Trophoblast cell (in vitro differentiated cells and primary cell): ENCODE measurements at regions not wholly inside any gene's neighbourhood (a gene's known extent, or its start where the extent isn't known, plus 50 kb on each side); places are given as distances from the start of the nearest gene placed in this dataset.
A peak's percentile ranks its signal among the peaks of the same experiment; 100 is the strongest.

ENCODE experiments used
- DNase-seq, 2 donors: peaks; one replicate each; pipeline ENCODE4 v3.0.0-alpha.2; 2016
- H2AFZ ChIP-seq: 2 replicates; pipeline ENCODE4 v1.6.1; 2013; ENCODE audit warnings: low read length, moderate library complexity, mild to moderate bottlenecking; ENCODE audit not compliant: insufficient read depth, poor library complexity
- H2AK5ac ChIP-seq: 2 replicates; pipeline ENCODE4 v1.6.1; 2013; ENCODE audit warnings: mild to moderate bottlenecking, low read length
- H2BK120ac ChIP-seq: 2 replicates; pipeline ENCODE4 v1.6.1; 2013; ENCODE audit warnings: low read length, mild to moderate bottlenecking, moderate library complexity; ENCODE audit not compliant: insufficient read depth, poor library complexity
- H2BK12ac ChIP-seq: 2 replicates; pipeline ENCODE4 v1.6.1; 2013; ENCODE audit warnings: mild to moderate bottlenecking, low read length, moderate library complexity
- H2BK5ac ChIP-seq: 2 replicates; pipeline ENCODE4 v1.6.1; 2013; ENCODE audit warnings: low read length, low read depth, moderate library complexity, mild to moderate bottlenecking; ENCODE audit not compliant: poor library complexity
- H3K14ac ChIP-seq: 2 replicates; pipeline ENCODE4 v1.6.1; 2013; ENCODE audit warnings: mild to moderate bottlenecking, low read length
- H3K18ac ChIP-seq: 2 replicates; pipeline ENCODE4 v1.6.1; 2013; ENCODE audit warnings: mild to moderate bottlenecking, low read length
- H3K23ac ChIP-seq: 2 replicates; pipeline ENCODE4 v1.6.1; 2013; ENCODE audit warnings: low read length
- H3K27ac ChIP-seq: 2 replicates; pipeline ENCODE4 v1.5.1; 2013; ENCODE audit warnings: low read depth, mild to moderate bottlenecking, inconsistent platforms, low read length, moderate library complexity
- H3K27me3 ChIP-seq: 2 replicates; pipeline ENCODE4 v1.6.1; 2013; ENCODE audit warnings: inconsistent platforms, mild to moderate bottlenecking, low read length, moderate library complexity; ENCODE audit not compliant: insufficient read depth
- H3K36me3 ChIP-seq, 2 experiments: 1 replicate in 1 of 2; 2 replicates in 1 of 2; pipeline ENCODE4 v1.6.1; 2013; ENCODE audit warnings: low read length in 2 of 2, mild to moderate bottlenecking in 2 of 2, moderate library complexity in 1 of 2; ENCODE audit not compliant: insufficient read depth in 2 of 2, control insufficient read depth in 1 of 2
- H3K4ac ChIP-seq: 2 replicates; pipeline ENCODE4 v1.6.1; 2013; ENCODE audit warnings: low read depth, mild to moderate bottlenecking, low read length, moderate library complexity
- H3K4me1 ChIP-seq, 2 experiments: 1 replicate in 1 of 2; 2 replicates in 1 of 2; pipeline ENCODE4 v1.6.1; 2013; ENCODE audit warnings: low read length in 2 of 2, mild to moderate bottlenecking in 2 of 2, moderate library complexity in 1 of 2; ENCODE audit not compliant: insufficient read depth in 2 of 2, control insufficient read depth in 1 of 2
- H3K4me2 ChIP-seq: 2 replicates; pipeline ENCODE4 v1.6.1; 2013; ENCODE audit warnings: inconsistent platforms, mild to moderate bottlenecking, low read length, moderate library complexity
- H3K4me3 ChIP-seq: 2 replicates; pipeline ENCODE4 v1.5.1; 2013; ENCODE audit warnings: mild to moderate bottlenecking, low read depth, low read length, inconsistent platforms
- H3K79me1 ChIP-seq: one replicate; pipeline ENCODE4 v1.6.1; 2013; ENCODE audit warnings: low read length
- H3K79me2 ChIP-seq: 2 replicates; pipeline ENCODE4 v1.6.1; 2013; ENCODE audit warnings: low read length, mild to moderate bottlenecking; ENCODE audit not compliant: control insufficient read depth, insufficient read depth, poor library complexity
- H3K9ac ChIP-seq: 2 replicates; pipeline ENCODE4 v1.6.1; 2013; ENCODE audit warnings: mild to moderate bottlenecking, low read length
- H3K9me3 ChIP-seq: 2 replicates; pipeline ENCODE4 v1.6.1; 2013; ENCODE audit warnings: low read depth, mild to moderate bottlenecking, control low read depth, inconsistent platforms, low read length; ENCODE audit not compliant: insufficient read depth
- H4K12ac ChIP-seq: 2 replicates; pipeline ENCODE4 v1.6.1; 2013; ENCODE audit warnings: low read depth, mild to moderate bottlenecking, low read length, moderate library complexity
- H4K8ac ChIP-seq: 2 replicates; pipeline ENCODE4 v1.6.1; 2013; ENCODE audit warnings: low read depth, mild to moderate bottlenecking, low read length, moderate library complexity
- H4K91ac ChIP-seq: one replicate; pipeline ENCODE4 v1.6.1; 2013; ENCODE audit warnings: low read depth, mild to moderate bottlenecking, low read length, moderate library complexity
- WGBS: extraction: QIAGEN DNeasy Blood & Tissue Kit; methylation state at CpG from one replicate; pipeline ENCODE4 v1.1.7; 2013; ENCODE audit warnings: missing lambda C conversion rate; ENCODE audit not compliant: insufficient read length, insufficient coverage; ENCODE audit errors: extremely low coverage; 5-methylcytosine and 5-hydroxymethylcytosine counted together

- no peak overlapping the region for H3K9ac ChIP-seq
- H2BK5ac ChIP-seq, result no peak overlapping the region
- no peak overlapping the region for H2BK12ac ChIP-seq
Observed at GRCh38 chr18:21943456-21943855, 202.9 kb downstream of the MIB1 start.

GRCh38 chr18:21949326-21950015, 208.9 kb downstream of the MIB1 start:
- no peak overlapping the region for H2BK120ac ChIP-seq
- H2AK5ac ChIP-seq, result no peak overlapping the region
- H3K14ac ChIP-seq, result no peak overlapping the region
- DNase-seq, result no peak
- no peaks in the 10 kb centered on the region for H3K79me1 ChIP-seq
- H3K9me3 ChIP-seq, result no peaks in the 10 kb centered on the region
- no peaks in the 10 kb centered on the region for H3K27me3 ChIP-seq
- no peak overlapping the region for H2BK5ac ChIP-seq
- H3K4me3 ChIP-seq, result no peak overlapping the region
- H3K18ac ChIP-seq, result no peak overlapping the region
- H3K23ac ChIP-seq, result no peak overlapping the region
- no peaks in the 10 kb centered on the region for H3K36me3 ChIP-seq
- H3K4me2 ChIP-seq, result no peak overlapping the region
- H3K9ac ChIP-seq, result no peak overlapping the region
- no peak overlapping the region for H4K12ac ChIP-seq
- no peaks in the 10 kb centered on the region for H3K79me2 ChIP-seq
- H2AFZ ChIP-seq, result no peak overlapping the region
- H3K4me1 ChIP-seq, result no peaks in the 10 kb centered on the region
- no peak overlapping the region for H3K4ac ChIP-seq
- no CpG with 5 or more reads among the region's 8 CpGs for WGBS
- H4K91ac ChIP-seq, result no peak overlapping the region
- H4K8ac ChIP-seq, result no peak overlapping the region
- H2BK12ac ChIP-seq, result no peak overlapping the region
- H3K27ac ChIP-seq, result no peak overlapping the region

More at GRCh38 chr18:21943456-21943855, 202.9 kb downstream of the MIB1 start:
- H3K4me2 ChIP-seq, result no peak overlapping the region
- no peaks in the 10 kb centered on the region for H3K4me1 ChIP-seq
- H3K27me3 ChIP-seq, result no peaks in the 10 kb centered on the region
- no CpG with 5 or more reads among the region's 4 CpGs for WGBS
- no peak overlapping the region for H3K14ac ChIP-seq
- no peak overlapping the region for H3K4me3 ChIP-seq
- H4K12ac ChIP-seq, result no peak overlapping the region
- H3K27ac ChIP-seq, result no peak overlapping the region
- no peak overlapping the region for H3K4ac ChIP-seq
- DNase-seq, result no peak
- H3K79me2 ChIP-seq, result no peaks in the 10 kb centered on the region
- H3K18ac ChIP-seq, result no peak overlapping the region
- no peak overlapping the region for H2AFZ ChIP-seq
- no peak overlapping the region for H2BK120ac ChIP-seq
- H3K36me3 ChIP-seq, result no peaks in the 10 kb centered on the region
- no peak overlapping the region for H4K91ac ChIP-seq
- no peak overlapping the region for H3K23ac ChIP-seq
- H3K79me1 ChIP-seq, result no peaks in the 10 kb centered on the region
- H3K9me3 ChIP-seq, result no peaks in the 10 kb centered on the region
- H4K8ac ChIP-seq, result no peak overlapping the region
- H2AK5ac ChIP-seq, result no peak overlapping the region

GRCh38 chr18:21955757-21956652, 213.4 kb upstream of the GATA6 start:
- no peak overlapping the region for H2BK12ac ChIP-seq
- no CpG with 5 or more reads among the region's 8 CpGs for WGBS

GRCh38 chr18:21958263-21958662, 211.1 kb upstream of the GATA6 start:
- Histone ChIP-seq H3K36me3 (no peaks in the 10 kb centered on the region), H2BK120ac (no peak overlapping the region), H3K14ac (no peak overlapping the region), H2BK5ac (no peak overlapping the region), H2AK5ac (no peak overlapping the region), H3K18ac (no peak overlapping the region), H3K27ac (no peak overlapping the region), H3K4ac (no peak overlapping the region), H3K4me3 (no peak overlapping the region), H3K23ac (no peak overlapping the region), H2BK12ac (no peak overlapping the region), H3K4me1 (no peaks in the 10 kb centered on the region), H4K12ac (no peak overlapping the region), H3K79me1 (no peaks in the 10 kb centered on the region), H3K9ac (no peak overlapping the region), H3K27me3 (no peaks in the 10 kb centered on the region), H3K4me2 (no peak overlapping the region), H4K91ac (no peak overlapping the region), H3K9me3 (peaks cover 3% of the 10 kb centered on the region), H4K8ac (no peak overlapping the region), H2AFZ (no peak overlapping the region), H3K79me2 (no peaks in the 10 kb centered on the region)
- no peak for DNase-seq
- no CpG with 5 or more reads among the region's 8 CpGs for WGBS

More at GRCh38 chr18:21955757-21956652, 213.4 kb upstream of the GATA6 start:
- Histone ChIP-seq H2BK120ac (no peak overlapping the region), H3K27me3 (no peaks in the 10 kb centered on the region), H3K14ac (no peak overlapping the region), H3K27ac (no peak overlapping the region), H3K18ac (no peak overlapping the region), H2BK5ac (no peak overlapping the region), H3K4me2 (no peak overlapping the region), H2AK5ac (no peak overlapping the region), H4K12ac (no peak overlapping the region), H3K23ac (no peak overlapping the region), H3K79me2 (no peaks in the 10 kb centered on the region), H2AFZ (no peak overlapping the region), H3K4me1 (no peaks in the 10 kb centered on the region), H4K91ac (no peak overlapping the region), H3K4ac (no peak overlapping the region), H3K36me3 (no peaks in the 10 kb centered on the region), H4K8ac (no peak overlapping the region), H3K9me3 (peaks cover 1% of the 10 kb centered on the region), H3K9ac (no peak overlapping the region), H3K4me3 (no peak overlapping the region), H3K79me1 (no peaks in the 10 kb centered on the region)
- peak; percentile 60 to 87 for DNase-seq
